ENCODE measurements at regions not wholly inside any gene's neighbourhood (a gene's known extent, or its start where the extent isn't known, plus 50 kb on each side); places are given as distances from the start of the nearest gene placed in this dataset.

- TF ChIP-seq CTCF (IDR thresholded peaks at IDR 0.05; ENCODE audit: partially characterized antibody, unreplicated experiment), result no peak
- peaks cover 6% of the 10 kb centered on the region for H3K9me3 Mint-ChIP-seq (ENCODE audit: unreplicated experiment)
- H3K27me3 Mint-ChIP-seq (ENCODE audit: unreplicated experiment), result peaks cover 2% of the 10 kb centered on the region
- H3K4me3 Mint-ChIP-seq (ENCODE audit: unreplicated experiment), result no peak overlapping the region
- no peak overlapping the region for H3K27ac Mint-ChIP-seq (ENCODE audit: unreplicated experiment)
- H3K36me3 Mint-ChIP-seq (ENCODE audit: unreplicated experiment), result no peaks in the 10 kb centered on the region
- peaks cover 22% of the 10 kb centered on the region for H3K4me1 Mint-ChIP-seq (ENCODE audit: low read depth, unreplicated experiment)
- DNase-seq, result no peak
These were observed 161.4 kb upstream of the RPL38 start for GRCh38 chr17:74041869-74042640.

- TF ChIP-seq CTCF (IDR thresholded peaks at IDR 0.05; ENCODE audit: partially characterized antibody, unreplicated experiment), result no peak
- H3K4me3 Mint-ChIP-seq (ENCODE audit: unreplicated experiment), result no peak overlapping the region
- H3K27ac Mint-ChIP-seq (ENCODE audit: unreplicated experiment), result no peak overlapping the region
- DNase-seq, result no peak
- H3K4me1 Mint-ChIP-seq (ENCODE audit: low read depth, unreplicated experiment), result peaks cover 23% of the 10 kb centered on the region
- peaks cover 6% of the 10 kb centered on the region for H3K9me3 Mint-ChIP-seq (ENCODE audit: unreplicated experiment)
- H3K27me3 Mint-ChIP-seq (ENCODE audit: unreplicated experiment), result peaks cover 2% of the 10 kb centered on the region
- H3K36me3 Mint-ChIP-seq (ENCODE audit: unreplicated experiment), result no peaks in the 10 kb centered on the region
These were observed 160.6 kb upstream of the RPL38 start for GRCh38 chr17:74042744-74043486.

- no peaks in the 10 kb centered on the region for H3K36me3 Mint-ChIP-seq (ENCODE audit: unreplicated experiment)
- no peak for TF ChIP-seq CTCF (IDR thresholded peaks at IDR 0.05; ENCODE audit: partially characterized antibody, unreplicated experiment)
These were observed 159.5 kb upstream of the RPL38 start for GRCh38 chr17:74043976-74044375.

GRCh38 chr17:74045608-74046280 is 157.7 kb upstream of the RPL38 start:
- no peak for DNase-seq
- H3K4me1 Mint-ChIP-seq (ENCODE audit: low read depth, unreplicated experiment), result peaks cover 42% of the 10 kb centered on the region
- peaks cover 2% of the 10 kb centered on the region for H3K27me3 Mint-ChIP-seq (ENCODE audit: unreplicated experiment)
- H3K9me3 Mint-ChIP-seq (ENCODE audit: unreplicated experiment), result peaks cover 5% of the 10 kb centered on the region
- H3K36me3 Mint-ChIP-seq (ENCODE audit: unreplicated experiment), result no peaks in the 10 kb centered on the region
- H3K27ac Mint-ChIP-seq (ENCODE audit: unreplicated experiment), result no peak overlapping the region
- H3K4me3 Mint-ChIP-seq (ENCODE audit: unreplicated experiment), result no peak overlapping the region
- no peak for TF ChIP-seq CTCF (IDR thresholded peaks at IDR 0.05; ENCODE audit: partially characterized antibody, unreplicated experiment)

More at GRCh38 chr17:74043976-74044375, 159.5 kb upstream of the RPL38 start:
- peaks cover 30% of the 10 kb centered on the region for H3K4me1 Mint-ChIP-seq (ENCODE audit: low read depth, unreplicated experiment)
- peaks cover 2% of the 10 kb centered on the region for H3K27me3 Mint-ChIP-seq (ENCODE audit: unreplicated experiment)
- H3K9me3 Mint-ChIP-seq (ENCODE audit: unreplicated experiment), result peaks cover 6% of the 10 kb centered on the region
- H3K4me3 Mint-ChIP-seq (ENCODE audit: unreplicated experiment), result no peak overlapping the region
- H3K27ac Mint-ChIP-seq (ENCODE audit: unreplicated experiment), result no peak overlapping the region
- DNase-seq, result no peak

Measured in glutamatergic neuron (in vitro differentiated cells).